Endothelial cell of umbilical vein (primary cell): ENCODE measurements at regions not wholly inside any gene's neighbourhood (a gene's known extent, or its start where the extent isn't known, plus 50 kb on each side); places are given as distances from the start of the nearest gene placed in this dataset.

Source experiments
- BruUV-seq: library from RNA; stranded (reverse); fragments of 400-500 nt; replicated peaks from 2 replicates; lab custom pipeline; 2021; lab: Mats Ljungman, UMichigan
- CTCF ChIA-PET: fragments of 300-600, 350-600 bp; sonication (Branson Sonifier 250); formaldehyde crosslinking; loops from one replicate; lab custom pipeline; 2021; ENCODE audit warnings: antibody characterized with exemption, inconsistent platforms; lab: Charles Lee
- POLR2A ChIA-PET: fragments of 300-600, 350-600 bp; sonication (Branson Sonifier 250); formaldehyde crosslinking; loops from one replicate; lab custom pipeline; 2021; ENCODE audit warnings: antibody characterized with exemption, inconsistent platforms; lab: Charles Lee
- DNase-seq: peaks from one replicate; pipeline ENCODE4 v3.0.0-alpha.2; 2011; ENCODE audit warnings: low read depth, low spot score
- FAIRE-seq: peaks from 2 replicates; lab custom pipeline; 2011; peaks lifted over from hg19 to GRCh38; lab: Jason Lieb, UNC
- H2AFZ ChIP-seq: 2 replicates; pipeline ENCODE4 v1.6.0; 2012; ENCODE audit warnings: low read depth, low read length, control low read depth, inconsistent platforms
- H3K27ac ChIP-seq: 2 replicates; pipeline ENCODE4 v1.5.1; 2011; ENCODE audit warnings: low read depth, mild to moderate bottlenecking, control low read depth, low read length, moderate library complexity; ENCODE audit not compliant: insufficient read depth
- H3K27me3 ChIP-seq, 2 experiments: 2 replicates each; pipeline versions ENCODE4 v1.6.0 to v1.6.1; 2011; ENCODE audit warnings: low read length in 2 of 2, mixed read lengths in 1 of 2; ENCODE audit not compliant: control insufficient read depth in 2 of 2, insufficient read depth in 2 of 2
- H3K36me3 ChIP-seq, 2 experiments: 2 replicates in 1 of 2; 3 replicates in 1 of 2; pipeline ENCODE4 v1.5.1; 2011; ENCODE audit warnings: low read length in 2 of 2, mild to moderate bottlenecking in 1 of 2, moderate library complexity in 1 of 2; ENCODE audit not compliant: control insufficient read depth in 2 of 2, insufficient read depth in 2 of 2; ENCODE audit errors: extremely low read depth in 1 of 2
- H3K4me1 ChIP-seq: 3 replicates; pipeline ENCODE4 v1.5.1; 2011; ENCODE audit warnings: mild to moderate bottlenecking, low read length; ENCODE audit not compliant: control insufficient read depth, insufficient read depth; ENCODE audit errors: extremely low read depth
- H3K4me2 ChIP-seq: 2 replicates; pipeline ENCODE4 v1.6.1; 2011; ENCODE audit warnings: low read length, control low read depth, mixed read lengths; ENCODE audit not compliant: insufficient read depth
- H3K4me3 ChIP-seq, 3 experiments: fragments of 200-600 bp in 1 of 3; sonication (generic), shearing (Covaris generic) in 1 of 3; replicated peaks in 1 of 3; 2 replicates each; pipeline ENCODE4 v1.5.1; 2011 to 2016; ENCODE audit warnings: control low read depth in 3 of 3, low read length in 3 of 3, mild to moderate bottlenecking in 2 of 3, inconsistent platforms in 1 of 3, low read depth in 1 of 3, moderate library complexity in 1 of 3; ENCODE audit not compliant: insufficient read depth in 1 of 3
- H3K79me2 ChIP-seq: 2 replicates; pipeline ENCODE4 v1.6.0; 2012; ENCODE audit warnings: low read length, inconsistent platforms; ENCODE audit not compliant: control insufficient read depth, insufficient read depth
- H3K9ac ChIP-seq: replicated peaks from 2 replicates; pipeline ENCODE3; 2011; ENCODE audit warnings: low read length, control low read depth; ENCODE audit not compliant: insufficient read depth; ENCODE audit errors: extremely low read depth
- H3K9me1 ChIP-seq: replicated peaks from 3 replicates; pipeline ENCODE4 v1.6.0; 2011; ENCODE audit warnings: mild to moderate bottlenecking, low read length; ENCODE audit not compliant: control insufficient read depth, insufficient read depth; ENCODE audit errors: extremely low read depth
- H3K9me3 ChIP-seq: replicated peaks from 2 replicates; pipeline ENCODE4 v1.5.1; 2012; ENCODE audit warnings: low read length, inconsistent platforms; ENCODE audit not compliant: control insufficient read depth, insufficient read depth
- H4K20me1 ChIP-seq: replicated peaks from 2 replicates; pipeline ENCODE3; 2011; ENCODE audit warnings: mild to moderate bottlenecking, low read length; ENCODE audit not compliant: control insufficient read depth, insufficient read depth; ENCODE audit errors: extremely low read depth
- EZH2 ChIP-seq: IDR thresholded peaks from 2 replicates; pipeline ENCODE4 v1.6.1; 2012; ENCODE audit warnings: borderline replicate concordance, low read depth, mild to moderate bottlenecking, moderate library complexity, low read length, inconsistent platforms; ENCODE audit not compliant: severe bottlenecking
- FOS ChIP-seq: IDR thresholded peaks from 2 replicates; pipeline ENCODE4 v1.6.1; 2011; ENCODE audit warnings: mild to moderate bottlenecking, low read length, moderate library complexity, borderline replicate concordance; ENCODE audit not compliant: insufficient read depth
- GATA2 ChIP-seq: IDR thresholded peaks from 2 replicates; pipeline ENCODE4 v1.7.0; 2011; ENCODE audit warnings: low read depth, mild to moderate bottlenecking, moderate library complexity, mixed read lengths, low read length; ENCODE audit not compliant: insufficient read length, insufficient read depth
- JUN ChIP-seq: IDR thresholded peaks from 2 replicates; pipeline ENCODE4 v1.6.1; 2011; ENCODE audit warnings: borderline replicate concordance, low read depth; ENCODE audit not compliant: insufficient read length, insufficient read depth
- MYC ChIP-seq: IDR thresholded peaks from one replicate; pipeline ENCODE4 v1.6.1; 2011; ENCODE audit warnings: mild to moderate bottlenecking, low read depth, low read length
- POLR2A ChIP-seq: IDR thresholded peaks from 2 replicates; pipeline ENCODE4 v1.6.1; 2012; ENCODE audit warnings: low read depth, mild to moderate bottlenecking, control low read depth, low read length
- POLR2AphosphoS5 ChIP-seq: IDR thresholded peaks from 2 replicates; pipeline ENCODE4 v1.6.1; 2012; ENCODE audit warnings: low read depth, mild to moderate bottlenecking, control low read depth, low read length, moderate library complexity; ENCODE audit not compliant: insufficient read depth
- dilution Hi-C: fragments of 300-500 bp; cut with MboI; formaldehyde crosslinking; loops from one replicate; pipeline ENCODE4 v1.15.0; 2019; ENCODE audit warnings: low sequenced_read_pairs; ENCODE audit not compliant: extremely low pct_ligation_motif_present
- intact Hi-C: fragments of 100-400 bp; cut with micrococcal nuclease; formaldehyde crosslinking; loops from one replicate; pipeline ENCODE4 v1.10.0; 2022
- TF ChIP-seq, protein P1 (sequence below): IDR thresholded peaks from 2 replicates; pipeline ENCODE4 v1.6.1; 2011; ENCODE audit not compliant: insufficient read depth, insufficient read length
- TF ChIP-seq, protein P2 (sequence below), 2 donors: IDR thresholded peaks; 1 replicate in 1 of 2; 2 replicates in 1 of 2; pipeline ENCODE4 v1.5.1; 2011; ENCODE audit warnings: low read length in 2 of 2, mild to moderate bottlenecking in 2 of 2, moderate library complexity in 2 of 2, control low read depth in 1 of 2, inconsistent platforms in 1 of 2, low read depth in 1 of 2; ENCODE audit not compliant: insufficient read depth in 1 of 2; ENCODE audit errors: extremely low read depth in 1 of 2

DNA sequence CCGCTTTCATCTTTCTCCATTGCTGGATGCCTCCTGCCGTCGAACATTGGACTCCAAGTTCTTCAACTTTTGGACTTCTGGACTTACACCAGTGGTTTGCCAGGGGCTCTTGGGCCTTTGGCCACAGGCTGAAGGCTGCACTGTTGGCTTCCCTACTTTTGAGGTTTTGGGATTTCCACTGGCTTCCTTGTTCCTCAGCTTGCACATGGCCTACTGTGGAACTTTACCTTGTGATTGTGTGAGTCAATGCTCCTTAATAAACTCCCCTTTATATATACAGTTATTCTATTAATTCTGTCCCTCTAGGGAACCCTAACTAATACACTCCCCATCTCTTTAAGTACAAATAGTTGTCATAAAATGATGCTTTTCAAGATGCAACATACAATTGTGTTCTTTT lies 595.3 kb downstream of the ARAP2 start:
- intact Hi-C loops (no loop called here), dilution Hi-C loops (no loop called here)
- TF ChIP-seq FOS (no peak), POLR2AphosphoS5 (no peak), GATA2 (no peak), EZH2 (no peak), MYC (no peak), POLR2A (no peak), JUN (no peak)
- TF ChIP-seq, protein P1, sequence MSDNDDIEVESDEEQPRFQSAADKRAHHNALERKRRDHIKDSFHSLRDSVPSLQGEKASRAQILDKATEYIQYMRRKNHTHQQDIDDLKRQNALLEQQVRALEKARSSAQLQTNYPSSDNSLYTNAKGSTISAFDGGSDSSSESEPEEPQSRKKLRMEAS = no peak
- TF ChIP-seq, protein P2, sequence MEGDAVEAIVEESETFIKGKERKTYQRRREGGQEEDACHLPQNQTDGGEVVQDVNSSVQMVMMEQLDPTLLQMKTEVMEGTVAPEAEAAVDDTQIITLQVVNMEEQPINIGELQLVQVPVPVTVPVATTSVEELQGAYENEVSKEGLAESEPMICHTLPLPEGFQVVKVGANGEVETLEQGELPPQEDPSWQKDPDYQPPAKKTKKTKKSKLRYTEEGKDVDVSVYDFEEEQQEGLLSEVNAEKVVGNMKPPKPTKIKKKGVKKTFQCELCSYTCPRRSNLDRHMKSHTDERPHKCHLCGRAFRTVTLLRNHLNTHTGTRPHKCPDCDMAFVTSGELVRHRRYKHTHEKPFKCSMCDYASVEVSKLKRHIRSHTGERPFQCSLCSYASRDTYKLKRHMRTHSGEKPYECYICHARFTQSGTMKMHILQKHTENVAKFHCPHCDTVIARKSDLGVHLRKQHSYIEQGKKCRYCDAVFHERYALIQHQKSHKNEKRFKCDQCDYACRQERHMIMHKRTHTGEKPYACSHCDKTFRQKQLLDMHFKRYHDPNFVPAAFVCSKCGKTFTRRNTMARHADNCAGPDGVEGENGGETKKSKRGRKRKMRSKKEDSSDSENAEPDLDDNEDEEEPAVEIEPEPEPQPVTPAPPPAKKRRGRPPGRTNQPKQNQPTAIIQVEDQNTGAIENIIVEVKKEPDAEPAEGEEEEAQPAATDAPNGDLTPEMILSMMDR (IDR thresholded peaks at IDR 0.05; ENCODE audit: extremely low read depth in 1 of 2, insufficient read depth in 1 of 2, low read depth in 1 of 2, low read length in 2 of 2) = no peak
- no peaks in the 10 kb centered on the region for H3K9me3 ChIP-seq
- no peaks in the 10 kb centered on the region for H3K27me3 ChIP-seq
- no peaks in the 10 kb centered on the region for H4K20me1 ChIP-seq
- H3K4me1 ChIP-seq = no peaks in the 10 kb centered on the region
- no peaks in the 10 kb centered on the region for H3K79me2 ChIP-seq
- no peaks in the 10 kb centered on the region for H3K9me1 ChIP-seq
- CTCF ChIA-PET = no interaction called here
- H3K4me2 ChIP-seq = no peak overlapping the region
- H3K9ac ChIP-seq = no peak overlapping the region
- no TSS peak for BruUV-seq
- H2AFZ ChIP-seq = no peak overlapping the region
- FAIRE-seq (no peak), DNase-seq (no peak)
- POLR2A ChIA-PET = no interaction called here
- H3K4me3 ChIP-seq = no peak overlapping the region
- H3K36me3 ChIP-seq = no peaks in the 10 kb centered on the region
- no peak overlapping the region for H3K27ac ChIP-seq
